ENCODE measurements at regions not wholly inside any gene's neighbourhood (a gene's known extent, or its start where the extent isn't known, plus 50 kb on each side); places are given as distances from the start of the nearest gene placed in this dataset.

- TF ChIP-seq ZNF143 (CRISPR knock-in tag; IDR thresholded peaks at IDR 0.05), result no peak
- TF ChIP-seq ZNF580 (CRISPR knock-in tag; IDR thresholded peaks at IDR 0.05; ENCODE audit: borderline replicate concordance, low read depth), result peak; percentile 73; the same call in 1 of the 2 replicates
- TF ChIP-seq FUBP1 (CRISPR knock-in tag; IDR thresholded peaks at IDR 0.05; ENCODE audit: borderline replicate concordance), result no peak
- no peak for TF ChIP-seq ZNF569 (CRISPR knock-in tag; IDR thresholded peaks at IDR 0.05; ENCODE audit: borderline replicate concordance)
- no peak for TF ChIP-seq AKAP8 (CRISPR knock-in tag; IDR thresholded peaks at IDR 0.05)
- TF ChIP-seq ZNF766 (CRISPR knock-in tag; IDR thresholded peaks at IDR 0.05; ENCODE audit: borderline replicate concordance), result no peak
- no peak; the same call in 1 of the 2 replicates for TF ChIP-seq FOXJ3 (CRISPR knock-in tag; IDR thresholded peaks at IDR 0.05; ENCODE audit: borderline replicate concordance)
- TF ChIP-seq, protein P1, sequence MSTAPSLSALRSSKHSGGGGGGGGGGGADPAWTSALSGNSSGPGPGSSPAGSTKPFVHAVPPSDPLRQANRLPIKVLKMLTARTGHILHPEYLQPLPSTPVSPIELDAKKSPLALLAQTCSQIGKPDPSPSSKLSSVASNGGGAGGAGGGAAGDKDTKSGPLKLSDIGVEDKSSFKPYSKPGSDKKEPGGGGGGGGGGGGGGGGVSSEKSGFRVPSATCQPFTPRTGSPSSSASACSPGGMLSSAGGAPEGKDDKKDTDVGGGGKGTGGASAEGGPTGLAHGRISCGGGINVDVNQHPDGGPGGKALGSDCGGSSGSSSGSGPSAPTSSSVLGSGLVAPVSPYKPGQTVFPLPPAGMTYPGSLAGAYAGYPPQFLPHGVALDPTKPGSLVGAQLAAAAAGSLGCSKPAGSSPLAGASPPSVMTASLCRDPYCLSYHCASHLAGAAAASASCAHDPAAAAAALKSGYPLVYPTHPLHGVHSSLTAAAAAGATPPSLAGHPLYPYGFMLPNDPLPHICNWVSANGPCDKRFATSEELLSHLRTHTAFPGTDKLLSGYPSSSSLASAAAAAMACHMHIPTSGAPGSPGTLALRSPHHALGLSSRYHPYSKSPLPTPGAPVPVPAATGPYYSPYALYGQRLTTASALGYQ (CRISPR knock-in tag; IDR thresholded peaks at IDR 0.05), result no peak
- TF ChIP-seq, protein P2, sequence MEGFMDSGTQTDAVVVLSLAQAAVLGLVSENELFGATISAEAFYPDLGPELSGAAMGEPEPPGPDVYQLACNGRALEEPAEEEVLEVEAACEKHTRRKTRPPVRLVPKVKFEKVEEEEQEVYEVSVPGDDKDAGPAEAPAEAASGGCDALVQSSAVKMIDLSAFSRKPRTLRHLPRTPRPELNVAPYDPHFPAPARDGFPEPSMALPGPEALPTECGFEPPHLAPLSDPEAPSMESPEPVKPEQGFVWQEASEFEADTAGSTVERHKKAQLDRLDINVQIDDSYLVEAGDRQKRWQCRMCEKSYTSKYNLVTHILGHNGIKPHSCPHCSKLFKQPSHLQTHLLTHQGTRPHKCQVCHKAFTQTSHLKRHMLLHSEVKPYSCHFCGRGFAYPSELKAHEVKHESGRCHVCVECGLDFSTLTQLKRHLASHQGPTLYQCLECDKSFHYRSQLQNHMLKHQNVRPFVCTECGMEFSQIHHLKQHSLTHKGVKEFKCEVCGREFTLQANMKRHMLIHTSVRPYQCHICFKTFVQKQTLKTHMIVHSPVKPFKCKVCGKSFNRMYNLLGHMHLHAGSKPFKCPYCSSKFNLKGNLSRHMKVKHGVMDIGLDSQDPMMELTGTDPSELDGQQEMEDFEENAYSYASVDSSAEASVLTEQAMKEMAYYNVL (CRISPR knock-in tag; IDR thresholded peaks at IDR 0.05; ENCODE audit: borderline replicate concordance), result no peak
- no peak for TF ChIP-seq RARA (CRISPR knock-in tag; IDR thresholded peaks at IDR 0.05)
- no peak for TF ChIP-seq SUZ12 (IDR thresholded peaks at IDR 0.05; ENCODE audit: low read depth, low read length)
- no peak for TF ChIP-seq SIX4 (CRISPR knock-in tag; IDR thresholded peaks at IDR 0.05)
- TF ChIP-seq ZNF720 (CRISPR knock-in tag; IDR thresholded peaks at IDR 0.05), result no peak
- no peak for TF ChIP-seq SALL2 (CRISPR knock-in tag; IDR thresholded peaks at IDR 0.05)
- TF ChIP-seq ZC3H4 (CRISPR knock-in tag; IDR thresholded peaks at IDR 0.05; ENCODE audit: borderline replicate concordance), result no peak
- no peak for TF ChIP-seq MEIS1 (CRISPR knock-in tag; IDR thresholded peaks at IDR 0.05; ENCODE audit: borderline replicate concordance)
- TF ChIP-seq ETS1 (CRISPR knock-in tag; IDR thresholded peaks at IDR 0.05), result no peak
- TF ChIP-seq ZNF180 (CRISPR knock-in tag; IDR thresholded peaks at IDR 0.05; ENCODE audit: borderline replicate concordance, low read depth), result no peak
- no peak for TF ChIP-seq CBX1 (IDR thresholded peaks at IDR 0.05; ENCODE audit: low read depth)
- TF ChIP-seq FIP1L1 (IDR thresholded peaks at IDR 0.05; ENCODE audit: borderline replicate concordance, insufficient read depth, low read depth, low read length), result no peak
- no peak for TF ChIP-seq ZNF883 (CRISPR knock-in tag; IDR thresholded peaks at IDR 0.05; ENCODE audit: not compliant biosample characterization)
- TF ChIP-seq RARG (CRISPR knock-in tag; IDR thresholded peaks at IDR 0.05; ENCODE audit: low read depth), result no peak
These were observed 91.8 kb upstream of the NHSL1 start (continued) for GRCh38 chr6:138590796-138591709.
